ENCODE measurements at regions not wholly inside any gene's neighbourhood (a gene's known extent, or its start where the extent isn't known, plus 50 kb on each side); places are given as distances from the start of the nearest gene placed in this dataset.

DNA sequence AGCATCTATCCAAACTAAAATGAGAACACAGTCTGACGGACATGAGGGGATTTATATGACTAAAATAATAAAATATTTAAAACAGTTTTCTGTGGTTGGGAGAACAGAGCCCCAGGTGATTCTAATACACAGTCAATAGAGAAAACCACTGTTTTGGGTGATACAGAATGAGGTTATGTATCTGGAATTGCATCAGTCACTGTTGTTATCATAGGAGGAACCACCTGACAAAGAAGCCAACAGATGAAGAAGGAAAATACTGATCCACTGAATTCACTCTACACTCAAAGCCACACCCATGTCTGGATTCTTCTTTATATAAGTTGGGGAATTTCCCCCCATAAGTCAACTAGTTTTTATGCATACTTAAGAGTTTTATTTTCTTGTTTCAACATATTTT, 799.0 kb downstream of the TLR4 start:
- no peak for TF ChIP-seq EZH2 (IDR thresholded peaks at IDR 0.05; ENCODE audit: low read depth)
- TF ChIP-seq, protein P1, sequence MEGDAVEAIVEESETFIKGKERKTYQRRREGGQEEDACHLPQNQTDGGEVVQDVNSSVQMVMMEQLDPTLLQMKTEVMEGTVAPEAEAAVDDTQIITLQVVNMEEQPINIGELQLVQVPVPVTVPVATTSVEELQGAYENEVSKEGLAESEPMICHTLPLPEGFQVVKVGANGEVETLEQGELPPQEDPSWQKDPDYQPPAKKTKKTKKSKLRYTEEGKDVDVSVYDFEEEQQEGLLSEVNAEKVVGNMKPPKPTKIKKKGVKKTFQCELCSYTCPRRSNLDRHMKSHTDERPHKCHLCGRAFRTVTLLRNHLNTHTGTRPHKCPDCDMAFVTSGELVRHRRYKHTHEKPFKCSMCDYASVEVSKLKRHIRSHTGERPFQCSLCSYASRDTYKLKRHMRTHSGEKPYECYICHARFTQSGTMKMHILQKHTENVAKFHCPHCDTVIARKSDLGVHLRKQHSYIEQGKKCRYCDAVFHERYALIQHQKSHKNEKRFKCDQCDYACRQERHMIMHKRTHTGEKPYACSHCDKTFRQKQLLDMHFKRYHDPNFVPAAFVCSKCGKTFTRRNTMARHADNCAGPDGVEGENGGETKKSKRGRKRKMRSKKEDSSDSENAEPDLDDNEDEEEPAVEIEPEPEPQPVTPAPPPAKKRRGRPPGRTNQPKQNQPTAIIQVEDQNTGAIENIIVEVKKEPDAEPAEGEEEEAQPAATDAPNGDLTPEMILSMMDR (conservative IDR thresholded peaks at IDR 0.05): no peak
- Histone ChIP-seq H3K4me3 (no peak overlapping the region), H3F3A (ENCODE audit: insufficient read depth, low read depth) (no peaks in the 10 kb centered on the region), H3K27ac (no peak overlapping the region), H3K27me3 (ENCODE audit: insufficient read depth, low read depth) (no peaks in the 10 kb centered on the region), H3K9me2 (ENCODE audit: insufficient read depth) (no peaks in the 10 kb centered on the region), H3K4me2 (no peak overlapping the region), H4K20me1 (ENCODE audit: insufficient read depth) (no peaks in the 10 kb centered on the region), H3K79me2 (ENCODE audit: low read depth) (no peaks in the 10 kb centered on the region), H3K4me1 (replicated peaks; ENCODE audit: insufficient read depth) (no peaks in the 10 kb centered on the region), H3K36me3 (ENCODE audit: low read depth) (no peaks in the 10 kb centered on the region), H3K9me3 (ENCODE audit: insufficient read depth, low read depth) (no peaks in the 10 kb centered on the region), H2AFZ (no peak overlapping the region)
- CTCF ChIA-PET: no interaction called here
- DNase-seq: no peak
- no TSS peak for BruUV-seq (replicated peaks)
- intact Hi-C loops (cut with micrococcal nuclease; ENCODE audit: unreplicated experiment): no loop called here
- POLR2A ChIA-PET (ENCODE audit: unreplicated experiment): no interaction called here

DNA sequence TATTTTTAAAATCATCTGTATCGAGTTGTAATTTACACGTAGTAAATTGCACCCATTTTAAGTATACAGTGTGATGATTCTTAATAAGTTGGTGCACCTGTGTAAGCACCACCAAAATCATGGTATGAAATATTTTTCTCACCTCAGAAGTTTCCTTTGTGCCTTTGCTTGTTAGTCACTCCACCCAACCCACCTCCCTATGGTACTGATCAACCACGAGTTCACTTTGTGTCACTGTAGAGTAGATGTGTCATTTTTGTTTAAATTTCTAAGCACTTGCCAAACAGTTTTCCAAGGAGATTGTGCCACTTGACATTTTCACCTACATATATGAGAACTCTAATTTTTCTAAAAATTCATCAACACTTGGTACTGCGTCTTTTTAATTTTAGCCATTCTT, 806.5 kb downstream of the TLR4 start:
- no peaks in the 10 kb centered on the region for H4K20me1 ChIP-seq (ENCODE audit: insufficient read depth)
- H3K36me3 ChIP-seq (ENCODE audit: low read depth): no peaks in the 10 kb centered on the region
- no peaks in the 10 kb centered on the region for H3K79me2 ChIP-seq (ENCODE audit: low read depth)
- H2AFZ ChIP-seq: no peak overlapping the region
- H3F3A ChIP-seq (ENCODE audit: insufficient read depth, low read depth): no peaks in the 10 kb centered on the region
- no TSS peak for BruUV-seq (replicated peaks)
- intact Hi-C loops (cut with micrococcal nuclease; ENCODE audit: unreplicated experiment): no loop called here
- H3K4me2 ChIP-seq: no peak overlapping the region
- H3K27me3 ChIP-seq (ENCODE audit: insufficient read depth, low read depth): peaks cover 24% of the 10 kb centered on the region
- H3K9me3 ChIP-seq (ENCODE audit: insufficient read depth, low read depth): no peaks in the 10 kb centered on the region
- no peak overlapping the region for H3K4me3 ChIP-seq
- TF ChIP-seq, protein P1 (conservative IDR thresholded peaks at IDR 0.05): no peak
- TF ChIP-seq EZH2 (IDR thresholded peaks at IDR 0.05; ENCODE audit: low read depth): no peak
- no peaks in the 10 kb centered on the region for H3K4me1 ChIP-seq (replicated peaks; ENCODE audit: insufficient read depth)
- ChIA-PET CTCF (no interaction called here), POLR2A (ENCODE audit: unreplicated experiment) (no interaction called here)
- no peak for DNase-seq
- H3K27ac ChIP-seq: no peak overlapping the region
- H3K9me2 ChIP-seq (ENCODE audit: insufficient read depth): no peaks in the 10 kb centered on the region

DNA sequence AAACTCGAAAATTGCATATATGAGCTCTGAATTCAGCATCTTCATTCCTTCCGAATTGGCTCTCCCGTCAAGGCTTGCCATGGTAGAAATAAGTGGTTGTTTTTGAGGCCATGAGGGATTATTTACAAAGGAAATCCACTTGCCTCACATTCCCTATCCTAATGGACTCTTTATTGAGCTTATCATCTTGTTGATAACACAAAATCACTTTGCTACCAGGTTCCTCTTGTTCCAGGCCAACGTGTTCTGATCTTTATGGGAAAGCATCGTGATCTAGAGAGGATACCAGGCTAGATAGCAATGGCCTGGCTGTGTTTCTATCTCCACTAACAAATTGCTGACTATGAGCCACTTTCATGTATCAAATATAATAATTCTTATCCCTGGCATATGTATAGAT, 811.7 kb downstream of the TLR4 start:
- H3K9me2 ChIP-seq (ENCODE audit: insufficient read depth): no peaks in the 10 kb centered on the region
- CTCF ChIA-PET: no interaction called here
- H4K20me1 ChIP-seq (ENCODE audit: insufficient read depth): no peaks in the 10 kb centered on the region
- intact Hi-C loops (cut with micrococcal nuclease; ENCODE audit: unreplicated experiment): no loop called here
- BruUV-seq (replicated peaks): no TSS peak
- TF ChIP-seq, protein P1 (conservative IDR thresholded peaks at IDR 0.05): no peak
- TF ChIP-seq EZH2 (IDR thresholded peaks at IDR 0.05; ENCODE audit: low read depth): no peak
- H3K79me2 ChIP-seq (ENCODE audit: low read depth): no peaks in the 10 kb centered on the region
- no peaks in the 10 kb centered on the region for H3K4me1 ChIP-seq (replicated peaks; ENCODE audit: insufficient read depth)
- no peaks in the 10 kb centered on the region for H3K9me3 ChIP-seq (ENCODE audit: insufficient read depth, low read depth)
- H3K4me3 ChIP-seq: no peak overlapping the region
- POLR2A ChIA-PET (ENCODE audit: unreplicated experiment): no interaction called here
- no peak overlapping the region for H3K4me2 ChIP-seq
- H2AFZ ChIP-seq: no peak overlapping the region
- no peak for DNase-seq
- no peak overlapping the region for H3K27ac ChIP-seq
- H3F3A ChIP-seq (ENCODE audit: insufficient read depth, low read depth): no peaks in the 10 kb centered on the region
- H3K36me3 ChIP-seq (ENCODE audit: low read depth): no peaks in the 10 kb centered on the region
- H3K27me3 ChIP-seq (ENCODE audit: insufficient read depth, low read depth): peaks cover 24% of the 10 kb centered on the region
